Hematopoietic multipotent progenitor cell treated with erythropoietin and hydrocortisone succinate and interleukin-3 and kit ligand, for 8 days (in vitro differentiated cells): ENCODE measurements at regions not wholly inside any gene's neighbourhood (a gene's known extent, or its start where the extent isn't known, plus 50 kb on each side); places are given as distances from the start of the nearest gene placed in this dataset.

ENCODE experiments used
- DNase-seq: peaks from one replicate; pipeline ENCODE4 v3.0.0-alpha.2; 2015

- DNase-seq, result no peak
Measured at GRCh38 chr4:81577392-81577791, 105.7 kb upstream of the RASGEF1B start.

GRCh38 chr4:81574991-81575390 lies 103.3 kb upstream of the RASGEF1B start:
- no peak for DNase-seq

- DNase-seq, result no peak
Measured at GRCh38 chr4:81573840-81574239, 102.1 kb upstream of the RASGEF1B start.

GRCh38 chr4:81572402-81572801 lies 100.7 kb upstream of the RASGEF1B start:
- no peak for DNase-seq

- no peak for DNase-seq
Measured at GRCh38 chr4:81571105-81571504, 99.4 kb upstream of the RASGEF1B start.

GRCh38 chr4:81566161-81566591 lies 94.5 kb upstream of the RASGEF1B start:
- DNase-seq, result no peak

GRCh38 chr4:81565142-81565870 lies 93.6 kb upstream of the RASGEF1B start:
- no peak for DNase-seq

- no peak for DNase-seq
Measured at GRCh38 chr4:81564025-81564424, 92.3 kb upstream of the RASGEF1B start.

GRCh38 chr4:81562093-81562492 lies 90.4 kb upstream of the RASGEF1B start:
- no peak for DNase-seq

- no peak for DNase-seq
Measured at GRCh38 chr4:81557306-81557705, 85.6 kb upstream of the RASGEF1B start.

- no peak for DNase-seq
Measured at GRCh38 chr4:81555489-81555888, 83.8 kb upstream of the RASGEF1B start.

GRCh38 chr4:81552086-81552485 lies 80.4 kb upstream of the RASGEF1B start:
- no peak for DNase-seq

- no peak for DNase-seq
Measured at GRCh38 chr4:81550388-81550859, 78.7 kb upstream of the RASGEF1B start.

GRCh38 chr4:81549984-81550383 lies 78.3 kb upstream of the RASGEF1B start:
- DNase-seq, result no peak

GRCh38 chr4:81546777-81547176 lies 75.1 kb upstream of the RASGEF1B start:
- DNase-seq, result no peak

GRCh38 chr4:81541161-81541945 lies 69.6 kb upstream of the RASGEF1B start:
- no peak for DNase-seq

GRCh38 chr4:81538716-81539427 lies 67.2 kb upstream of the RASGEF1B start:
- DNase-seq, result no peak

- DNase-seq, result no peak
Measured at GRCh38 chr4:81531410-81531809, 59.7 kb upstream of the RASGEF1B start.

- no peak for DNase-seq
Measured at GRCh38 chr4:81528979-81529378, 57.3 kb upstream of the RASGEF1B start.

GRCh38 chr4:81528200-81528599 lies 56.5 kb upstream of the RASGEF1B start:
- DNase-seq, result no peak

- DNase-seq, result no peak
Measured at GRCh38 chr4:81527709-81528108, 56.0 kb upstream of the RASGEF1B start.

- no peak for DNase-seq
Measured at GRCh38 chr4:81527115-81527514, 55.4 kb upstream of the RASGEF1B start.

GRCh38 chr4:81526706-81527105 lies 55.0 kb upstream of the RASGEF1B start:
- DNase-seq, result no peak
